ENCODE measurements at regions not wholly inside any gene's neighbourhood (a gene's known extent, or its start where the extent isn't known, plus 50 kb on each side); places are given as distances from the start of the nearest gene placed in this dataset.

DNA sequence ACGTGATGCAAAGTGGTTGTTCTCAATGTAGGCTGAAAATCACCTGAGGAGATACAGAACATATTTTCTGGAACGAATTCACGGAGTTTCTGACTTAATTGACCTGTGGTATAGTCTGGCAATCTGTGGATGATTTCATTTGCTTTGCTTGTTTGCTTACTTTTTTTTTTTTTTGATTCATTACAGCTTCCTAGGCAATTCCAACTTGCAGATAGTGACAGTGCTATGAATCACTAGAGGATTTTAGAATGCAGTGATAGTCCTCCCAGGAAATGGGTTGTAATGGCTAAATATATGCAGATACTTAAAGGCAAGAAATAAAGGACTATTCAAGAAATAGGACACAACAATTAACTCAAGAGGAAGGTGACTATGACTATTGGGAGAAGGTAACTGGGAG is 1378.1 kb upstream of the PRMT6 start:
- TF ChIP-seq, protein P1, sequence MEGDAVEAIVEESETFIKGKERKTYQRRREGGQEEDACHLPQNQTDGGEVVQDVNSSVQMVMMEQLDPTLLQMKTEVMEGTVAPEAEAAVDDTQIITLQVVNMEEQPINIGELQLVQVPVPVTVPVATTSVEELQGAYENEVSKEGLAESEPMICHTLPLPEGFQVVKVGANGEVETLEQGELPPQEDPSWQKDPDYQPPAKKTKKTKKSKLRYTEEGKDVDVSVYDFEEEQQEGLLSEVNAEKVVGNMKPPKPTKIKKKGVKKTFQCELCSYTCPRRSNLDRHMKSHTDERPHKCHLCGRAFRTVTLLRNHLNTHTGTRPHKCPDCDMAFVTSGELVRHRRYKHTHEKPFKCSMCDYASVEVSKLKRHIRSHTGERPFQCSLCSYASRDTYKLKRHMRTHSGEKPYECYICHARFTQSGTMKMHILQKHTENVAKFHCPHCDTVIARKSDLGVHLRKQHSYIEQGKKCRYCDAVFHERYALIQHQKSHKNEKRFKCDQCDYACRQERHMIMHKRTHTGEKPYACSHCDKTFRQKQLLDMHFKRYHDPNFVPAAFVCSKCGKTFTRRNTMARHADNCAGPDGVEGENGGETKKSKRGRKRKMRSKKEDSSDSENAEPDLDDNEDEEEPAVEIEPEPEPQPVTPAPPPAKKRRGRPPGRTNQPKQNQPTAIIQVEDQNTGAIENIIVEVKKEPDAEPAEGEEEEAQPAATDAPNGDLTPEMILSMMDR (conservative IDR thresholded peaks at IDR 0.05; ENCODE audit: low read length), result no peak
- TF ChIP-seq EZH2phosphoT487 (IDR thresholded peaks at IDR 0.05; ENCODE audit: borderline replicate concordance), result no peak
